Testis (tissue), 2 donors: ENCODE measurements at regions not wholly inside any gene's neighbourhood (a gene's known extent, or its start where the extent isn't known, plus 50 kb on each side); places are given as distances from the start of the nearest gene placed in this dataset.

ENCODE experiments used
- DNase-seq: peaks from one replicate; pipeline ENCODE4 v3.0.0-alpha.2; 2019
- H3K27ac ChIP-seq, 2 donors: fragments of 200-600 bp; sonication (generic); one replicate each; pipeline ENCODE4 v1.5.1; 2019
- H3K27me3 ChIP-seq: fragments of 200-600 bp; sonication (generic); one replicate; pipeline ENCODE4 v1.5.1; 2019
- H3K36me3 ChIP-seq: fragments of 200-600 bp; sonication (generic); one replicate; pipeline ENCODE4 v1.5.1; 2017; ENCODE audit warnings: low read depth; ENCODE audit errors: missing control alignments
- H3K4me1 ChIP-seq: fragments of 200-600 bp; sonication (generic); one replicate; pipeline ENCODE4 v1.5.1; 2019
- H3K4me3 ChIP-seq, 2 donors: fragments of 200-600 bp; sonication (generic); one replicate each; pipeline ENCODE4 v1.5.1; 2017 to 2019
- H3K9me3 ChIP-seq: fragments of 200-600 bp; sonication (generic); one replicate; pipeline ENCODE4 v1.5.1; 2017
- POLR2A ChIP-seq: fragments of 450-650 bp; IDR thresholded peaks from one replicate; pipeline ENCODE4 v1.6.1; 2017; ENCODE audit warnings: antibody characterized with exemption, mild to moderate bottlenecking, moderate library complexity
- WGBS, 2 donors: methylation state at CpG; one replicate each; pipeline ENCODE4 v1.1.5; 2018; 5-methylcytosine and 5-hydroxymethylcytosine counted together
- intact Hi-C: fragments of 100-400 bp; cut with DNase I; formaldehyde crosslinking; loops from one replicate; pipeline ENCODE4 v1.15.1; 2023; ENCODE audit warnings: low total_unique reads
- TF ChIP-seq, protein P1 (sequence below), 3 experiments: fragments of 450-650 bp in 2 of 3; fragments of 200-600 bp in 1 of 3; sonication (generic) in 1 of 3; IDR thresholded peaks; one replicate each; pipeline ENCODE4 v1.5.1; 2016 to 2019; ENCODE audit warnings: antibody characterized with exemption in 3 of 3, mild to moderate bottlenecking in 2 of 3, moderate library complexity in 1 of 3

DNA sequence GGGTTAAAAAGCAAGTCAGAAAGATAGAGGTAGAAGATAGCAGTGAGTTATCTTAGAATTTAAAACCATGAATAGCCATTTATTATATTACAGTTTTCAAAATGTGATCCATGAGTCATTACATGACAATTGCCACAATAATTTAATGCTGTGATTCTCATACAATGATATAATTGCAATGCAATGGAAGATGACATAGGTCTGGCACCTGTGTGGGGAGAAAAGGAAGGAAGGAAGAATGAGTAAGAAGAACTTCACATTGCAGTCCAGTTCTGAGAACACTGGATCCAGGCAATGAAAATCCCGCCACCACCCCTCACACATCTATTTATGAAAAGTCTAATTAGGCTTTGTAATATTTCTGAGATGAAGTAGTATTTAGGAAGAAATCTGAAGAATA is 738.1 kb upstream of the LINC00305 start:
- Histone ChIP-seq H3K27me3 (no peaks in the 10 kb centered on the region), H3K4me3 (no peak overlapping the region), H3K36me3 (no peaks in the 10 kb centered on the region), H3K9me3 (no peaks in the 10 kb centered on the region), H3K27ac (no peak overlapping the region), H3K4me1 (no peaks in the 10 kb centered on the region)
- intact Hi-C loops: no loop called here
- DNase-seq: no peak
- 95 to 100% methylated on average over 1 of the region's 1 CpG for WGBS, 2 donors
- TF ChIP-seq, protein P1, sequence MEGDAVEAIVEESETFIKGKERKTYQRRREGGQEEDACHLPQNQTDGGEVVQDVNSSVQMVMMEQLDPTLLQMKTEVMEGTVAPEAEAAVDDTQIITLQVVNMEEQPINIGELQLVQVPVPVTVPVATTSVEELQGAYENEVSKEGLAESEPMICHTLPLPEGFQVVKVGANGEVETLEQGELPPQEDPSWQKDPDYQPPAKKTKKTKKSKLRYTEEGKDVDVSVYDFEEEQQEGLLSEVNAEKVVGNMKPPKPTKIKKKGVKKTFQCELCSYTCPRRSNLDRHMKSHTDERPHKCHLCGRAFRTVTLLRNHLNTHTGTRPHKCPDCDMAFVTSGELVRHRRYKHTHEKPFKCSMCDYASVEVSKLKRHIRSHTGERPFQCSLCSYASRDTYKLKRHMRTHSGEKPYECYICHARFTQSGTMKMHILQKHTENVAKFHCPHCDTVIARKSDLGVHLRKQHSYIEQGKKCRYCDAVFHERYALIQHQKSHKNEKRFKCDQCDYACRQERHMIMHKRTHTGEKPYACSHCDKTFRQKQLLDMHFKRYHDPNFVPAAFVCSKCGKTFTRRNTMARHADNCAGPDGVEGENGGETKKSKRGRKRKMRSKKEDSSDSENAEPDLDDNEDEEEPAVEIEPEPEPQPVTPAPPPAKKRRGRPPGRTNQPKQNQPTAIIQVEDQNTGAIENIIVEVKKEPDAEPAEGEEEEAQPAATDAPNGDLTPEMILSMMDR (IDR thresholded peaks at IDR 0.05): no peak
- TF ChIP-seq POLR2A: no peak

DNA sequence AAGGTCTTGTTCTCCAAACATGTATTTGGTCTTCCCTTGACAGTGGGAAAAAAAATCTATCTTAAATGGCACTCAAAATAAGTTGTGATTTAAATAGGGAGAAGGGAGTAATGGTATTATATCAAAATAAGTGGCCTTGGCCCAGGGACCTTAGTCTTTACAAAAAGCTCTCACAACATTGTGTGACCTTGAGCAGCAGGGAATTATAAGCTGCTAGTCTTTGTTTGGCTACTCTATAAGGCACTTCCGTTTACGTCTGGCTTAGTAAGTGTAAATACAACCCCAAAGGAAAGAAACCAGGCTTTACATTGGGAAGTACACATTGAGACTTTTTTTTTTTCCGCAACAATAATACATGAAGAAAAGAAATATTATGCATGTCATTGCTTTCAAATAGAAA is 734.0 kb upstream of the LINC00305 start:
- Histone ChIP-seq H3K9me3 (no peaks in the 10 kb centered on the region), H3K4me1 (no peaks in the 10 kb centered on the region), H3K36me3 (no peaks in the 10 kb centered on the region), H3K4me3 (no peak overlapping the region), H3K27ac (no peak overlapping the region), H3K27me3 (no peaks in the 10 kb centered on the region)
- no peak for DNase-seq
- no peak for TF ChIP-seq POLR2A
- TF ChIP-seq, protein P1 (IDR thresholded peaks at IDR 0.05): no peak
- WGBS, 2 donors: 59 to 62% methylated on average over 3 of the region's 3 CpGs
- intact Hi-C loops: no loop called here

DNA sequence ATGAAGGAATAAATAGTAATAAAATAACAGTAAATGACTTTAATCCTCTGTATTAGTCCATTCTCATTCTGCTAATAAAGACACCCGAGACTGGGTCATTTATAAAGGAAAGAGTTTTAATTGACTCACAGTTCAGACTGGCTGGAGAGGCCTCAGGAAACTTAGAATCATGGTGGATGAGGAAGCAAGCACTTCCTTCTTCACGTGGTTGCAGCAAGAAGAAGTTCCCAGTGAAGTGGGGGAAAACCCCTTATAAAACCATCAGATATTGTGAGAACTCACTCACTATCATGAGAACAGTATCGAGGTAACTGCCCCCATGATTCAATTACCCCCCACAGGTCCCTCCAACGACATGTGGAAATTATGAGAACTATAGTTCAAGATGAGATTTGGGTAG is 727.9 kb upstream of the LINC00305 start:
- Histone ChIP-seq H3K9me3 (no peaks in the 10 kb centered on the region), H3K36me3 (no peaks in the 10 kb centered on the region), H3K4me3 (no peak overlapping the region), H3K27ac (no peak overlapping the region), H3K27me3 (no peaks in the 10 kb centered on the region), H3K4me1 (no peaks in the 10 kb centered on the region)
- 73 to 89% methylated on average over 4 of the region's 4 CpGs for WGBS, 2 donors
- intact Hi-C loops: no loop called here
- no peak for DNase-seq
- TF ChIP-seq, protein P1 (IDR thresholded peaks at IDR 0.05): no peak
- TF ChIP-seq POLR2A: no peak

DNA sequence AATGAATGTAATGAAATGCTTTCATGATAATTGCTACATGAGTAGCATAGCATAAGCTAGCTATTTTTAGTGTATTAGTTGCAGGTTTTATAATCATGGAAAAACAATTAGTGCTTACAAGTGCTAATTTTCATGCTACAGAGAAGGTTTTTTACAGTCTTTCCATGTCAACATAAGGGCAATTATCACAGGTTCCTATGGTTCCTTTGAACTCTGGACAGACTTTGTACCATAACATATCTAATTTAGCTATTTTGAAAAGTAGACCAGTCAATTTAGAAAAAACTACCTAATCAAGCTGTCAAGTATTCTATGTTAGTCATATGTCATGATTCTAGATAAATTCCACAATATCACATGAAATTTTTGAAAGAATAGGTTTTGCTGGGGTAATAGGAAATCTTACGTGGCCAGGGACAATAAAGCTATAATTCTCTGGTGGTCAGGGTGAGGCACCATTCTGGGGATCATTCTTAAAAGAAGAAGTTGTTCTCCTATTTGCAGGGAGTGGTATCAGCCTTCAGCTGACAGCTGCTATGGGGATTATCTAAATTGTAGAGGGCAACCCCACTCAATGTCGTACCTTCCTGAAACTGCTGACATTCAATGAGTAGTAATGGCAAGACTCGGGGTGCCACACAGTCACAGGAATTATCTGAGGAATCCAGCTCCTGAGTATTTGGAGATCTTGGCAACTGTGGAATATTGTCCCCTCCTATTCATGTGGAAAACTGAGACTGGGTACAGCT is 724.0 kb upstream of the LINC00305 start:
- H3K4me3 ChIP-seq: no peak overlapping the region
- TF ChIP-seq, protein P1 (IDR thresholded peaks at IDR 0.05): no peak
- TF ChIP-seq POLR2A: no peak
- no peaks in the 10 kb centered on the region for H3K9me3 ChIP-seq
- H3K4me1 ChIP-seq: no peaks in the 10 kb centered on the region
- H3K27ac ChIP-seq: no peak overlapping the region
- DNase-seq: no peak
- H3K36me3 ChIP-seq: no peaks in the 10 kb centered on the region
- intact Hi-C loops: no loop called here
- 81 to 89% methylated on average over 3 of the region's 3 CpGs for WGBS, 2 donors
- H3K27me3 ChIP-seq: no peaks in the 10 kb centered on the region

DNA sequence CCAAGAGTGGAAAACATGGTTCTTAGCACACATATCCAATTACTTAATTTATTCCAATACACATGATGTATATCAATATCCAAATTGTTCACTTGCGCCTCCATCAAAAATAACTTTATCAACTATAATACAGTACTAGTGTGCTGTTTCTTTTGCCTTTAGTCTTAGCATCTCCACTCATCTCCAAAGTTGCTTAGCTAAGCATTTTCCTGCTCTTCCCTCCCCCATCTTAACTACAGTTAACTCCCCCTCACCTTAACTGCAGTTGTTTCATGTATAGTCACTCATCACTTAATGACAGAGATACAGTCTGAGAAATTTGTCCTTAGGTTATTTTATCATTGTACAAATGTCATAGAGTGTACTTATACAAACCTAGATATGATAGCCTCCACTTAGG is 705.2 kb upstream of the LINC00305 start:
- intact Hi-C loops: no loop called here
- Histone ChIP-seq H3K4me1 (no peaks in the 10 kb centered on the region), H3K4me3 (no peak overlapping the region), H3K9me3 (no peaks in the 10 kb centered on the region), H3K27me3 (no peaks in the 10 kb centered on the region), H3K27ac (no peak overlapping the region), H3K36me3 (no peaks in the 10 kb centered on the region)
- WGBS, 2 donors: 95 to 100% methylated on average over 1 of the region's 1 CpG
- TF ChIP-seq POLR2A: no peak
- TF ChIP-seq, protein P1 (IDR thresholded peaks at IDR 0.05): no peak
- no peak for DNase-seq
